ENCODE measurements at regions not wholly inside any gene's neighbourhood (a gene's known extent, or its start where the extent isn't known, plus 50 kb on each side); places are given as distances from the start of the nearest gene placed in this dataset.

DNA sequence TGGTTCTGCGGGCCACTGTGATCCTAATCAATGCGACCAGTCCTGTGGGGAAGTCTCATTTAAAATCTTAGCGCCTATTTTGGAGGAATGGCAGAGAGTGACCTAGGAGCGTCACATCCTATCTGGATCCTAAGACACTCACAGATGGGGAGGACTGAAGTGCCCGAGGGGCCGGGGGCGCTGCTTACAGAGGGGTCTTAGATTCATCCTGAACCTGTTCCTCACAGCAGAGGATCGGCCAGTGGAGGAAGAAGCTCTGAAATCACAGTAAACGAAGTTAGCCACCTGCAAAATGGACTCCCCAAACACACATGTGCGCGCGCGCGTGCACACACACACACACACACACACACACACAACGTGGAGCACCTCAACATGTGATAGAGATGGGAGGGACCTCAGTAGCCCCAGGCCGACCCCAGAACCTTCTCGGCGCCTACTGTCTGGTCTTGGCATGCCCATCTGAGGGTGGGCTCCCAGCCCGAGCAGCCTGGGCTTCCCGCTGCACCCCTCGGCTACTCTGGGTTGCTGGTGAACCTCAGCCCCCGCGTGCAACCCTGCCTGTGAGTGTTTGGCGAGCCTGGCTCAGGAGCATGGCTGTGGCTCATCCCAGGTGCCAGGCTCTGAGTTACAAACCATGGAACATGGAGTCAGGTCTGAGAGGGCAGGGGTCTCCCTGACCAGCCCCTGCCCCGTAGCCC, 613.3 kb downstream of the TBC1D22A start:
- no peak for DNase-seq

DNA sequence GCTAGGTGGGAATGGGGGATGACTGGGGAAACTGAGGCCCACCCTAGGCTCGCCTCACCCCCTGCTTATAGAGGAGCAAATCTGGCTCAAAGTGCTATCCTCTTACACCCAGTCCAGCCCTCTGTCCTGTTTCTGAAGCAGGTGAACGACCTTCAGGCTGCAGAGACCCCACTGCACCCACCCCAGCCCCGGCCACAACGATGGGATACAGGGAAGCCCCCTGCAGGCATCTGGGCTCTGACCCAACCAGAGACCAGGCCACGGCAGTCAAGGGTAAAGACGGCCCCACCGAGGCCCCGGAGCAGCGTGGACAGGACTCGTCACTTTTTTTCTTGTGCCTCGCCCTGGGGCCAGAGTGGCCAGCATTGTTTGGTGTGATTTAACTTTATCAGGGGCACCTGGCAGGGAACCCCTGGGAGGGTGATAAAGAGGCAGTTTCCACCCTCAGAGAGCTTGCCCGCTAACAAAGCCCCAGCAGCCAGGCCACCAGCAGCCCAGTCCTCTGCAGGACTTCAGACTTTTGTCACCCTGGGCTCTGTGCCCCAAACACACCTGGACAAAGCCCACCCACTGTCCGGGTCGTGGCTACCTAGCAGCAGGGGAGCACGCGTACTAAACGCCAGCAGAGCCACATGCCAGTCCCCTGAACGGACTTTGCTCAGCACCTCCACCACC, 612.6 kb downstream of the TBC1D22A start:
- no peak for DNase-seq

DNA sequence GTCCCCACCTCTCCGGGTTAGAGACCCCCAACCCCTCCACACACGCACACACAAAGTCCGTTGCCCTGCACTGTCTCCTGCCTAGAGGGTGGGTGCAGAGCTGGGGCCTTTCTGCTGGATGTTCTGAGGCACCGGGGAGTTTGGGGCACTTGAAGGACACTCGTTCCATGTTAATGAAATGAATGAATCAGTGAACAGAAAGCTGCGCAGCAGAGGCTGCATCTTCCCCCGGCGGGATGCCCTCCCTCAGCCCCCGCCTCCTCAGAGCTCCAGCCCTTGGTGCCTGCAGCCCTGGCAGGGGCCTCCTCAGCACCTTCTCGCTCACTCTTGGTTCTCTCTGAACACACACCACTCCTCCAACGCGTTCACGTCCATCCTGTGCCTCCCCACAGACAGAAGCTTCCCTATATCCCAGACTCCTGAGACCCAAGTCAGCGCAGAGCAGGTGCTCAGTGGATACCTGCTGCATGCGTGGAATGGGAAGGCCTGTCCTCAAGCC, 611.9 kb downstream of the TBC1D22A start:
- DNase-seq = no peak

DNA sequence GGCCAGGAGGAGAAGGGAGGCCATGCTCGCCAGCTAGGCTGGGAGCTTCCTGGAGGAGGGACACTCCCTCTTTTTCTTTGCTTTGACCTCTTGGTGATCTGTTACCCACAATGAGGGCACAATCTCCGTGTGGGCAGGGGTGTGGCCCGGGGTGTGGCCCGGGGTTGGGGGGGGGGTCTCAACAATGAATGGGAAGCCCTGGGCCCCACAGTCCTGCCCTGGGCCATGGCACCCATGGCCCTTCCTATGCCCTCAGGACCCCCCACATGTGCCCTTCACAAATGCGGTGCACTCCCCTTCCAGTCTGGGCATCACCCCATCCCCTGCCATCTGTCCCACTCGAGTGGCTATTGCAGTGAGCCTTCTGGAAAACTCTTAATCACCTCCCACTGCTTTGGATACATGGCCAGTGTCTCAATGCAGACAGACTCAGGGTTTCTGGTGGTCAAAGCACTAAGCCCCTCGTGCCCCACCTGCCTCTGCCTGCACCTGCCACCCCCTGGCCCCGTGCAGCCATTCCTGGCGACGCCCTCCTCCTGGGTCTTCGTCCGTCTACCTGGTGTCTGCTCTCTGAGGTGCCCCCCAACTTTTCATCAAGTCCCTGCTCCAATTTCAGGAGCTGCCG, 611.3 kb downstream of the TBC1D22A start:
- no peak for DNase-seq

DNA sequence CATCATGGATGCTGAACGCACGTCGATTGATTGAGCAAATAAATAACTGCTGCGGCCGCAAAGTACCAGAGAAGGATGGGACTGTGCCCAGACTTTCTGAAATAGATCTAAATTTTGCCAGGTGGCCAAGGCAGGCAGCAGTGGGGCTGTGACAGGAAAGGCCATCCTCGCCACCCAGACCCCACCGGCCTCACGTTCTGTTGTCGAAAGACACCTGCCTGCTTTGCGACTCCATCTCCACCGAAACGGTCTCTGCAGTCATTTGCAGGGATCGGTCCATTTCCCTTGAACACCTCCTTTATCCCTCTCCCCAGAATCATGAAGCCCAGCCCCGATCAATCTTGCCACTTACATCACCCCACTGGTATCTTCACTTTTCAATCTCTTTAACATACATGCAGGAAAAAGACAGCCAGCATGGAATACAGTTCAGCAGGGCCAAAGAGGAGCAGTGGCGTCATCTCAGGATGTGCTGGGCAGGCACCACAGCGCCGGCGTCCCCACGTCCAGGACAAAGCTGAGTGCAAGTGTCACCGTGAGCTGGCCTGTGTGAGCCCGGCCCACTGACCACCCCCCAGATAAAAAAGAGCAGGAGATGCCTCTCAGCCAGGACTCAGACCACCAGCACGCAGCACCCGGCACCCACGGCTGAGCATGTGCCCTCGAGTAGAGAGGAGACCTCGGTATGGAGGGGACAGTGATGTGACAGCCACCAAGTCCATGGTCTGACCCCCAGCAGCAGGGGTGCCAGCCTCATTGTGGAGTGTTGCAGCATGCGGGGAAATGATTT, 610.3 kb downstream of the TBC1D22A start:
- DNase-seq = no peak

DNA sequence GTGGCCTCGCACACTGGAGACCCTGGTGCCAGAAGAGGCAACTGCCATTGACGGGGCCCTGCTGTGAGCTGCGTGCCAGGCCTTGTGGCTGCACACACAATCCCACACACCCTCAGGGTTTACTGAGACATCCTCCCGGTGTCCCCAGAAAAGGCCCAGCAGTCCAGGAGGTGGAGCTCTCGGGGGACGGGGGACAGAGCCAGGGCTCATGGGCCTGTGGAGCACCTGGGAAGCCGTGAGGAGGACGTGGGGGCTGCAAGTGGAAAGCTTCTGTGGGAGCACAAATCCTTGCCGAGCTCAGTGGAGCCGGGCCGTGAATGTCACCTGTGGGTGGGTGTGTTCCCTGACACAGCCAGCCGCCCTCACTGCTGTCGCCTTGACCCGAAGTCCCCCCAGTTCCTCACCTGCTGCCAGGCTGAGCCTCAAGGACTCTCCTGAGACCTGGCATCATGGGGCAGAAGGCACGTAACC, 609.7 kb downstream of the TBC1D22A start:
- DNase-seq = no peak

DNA sequence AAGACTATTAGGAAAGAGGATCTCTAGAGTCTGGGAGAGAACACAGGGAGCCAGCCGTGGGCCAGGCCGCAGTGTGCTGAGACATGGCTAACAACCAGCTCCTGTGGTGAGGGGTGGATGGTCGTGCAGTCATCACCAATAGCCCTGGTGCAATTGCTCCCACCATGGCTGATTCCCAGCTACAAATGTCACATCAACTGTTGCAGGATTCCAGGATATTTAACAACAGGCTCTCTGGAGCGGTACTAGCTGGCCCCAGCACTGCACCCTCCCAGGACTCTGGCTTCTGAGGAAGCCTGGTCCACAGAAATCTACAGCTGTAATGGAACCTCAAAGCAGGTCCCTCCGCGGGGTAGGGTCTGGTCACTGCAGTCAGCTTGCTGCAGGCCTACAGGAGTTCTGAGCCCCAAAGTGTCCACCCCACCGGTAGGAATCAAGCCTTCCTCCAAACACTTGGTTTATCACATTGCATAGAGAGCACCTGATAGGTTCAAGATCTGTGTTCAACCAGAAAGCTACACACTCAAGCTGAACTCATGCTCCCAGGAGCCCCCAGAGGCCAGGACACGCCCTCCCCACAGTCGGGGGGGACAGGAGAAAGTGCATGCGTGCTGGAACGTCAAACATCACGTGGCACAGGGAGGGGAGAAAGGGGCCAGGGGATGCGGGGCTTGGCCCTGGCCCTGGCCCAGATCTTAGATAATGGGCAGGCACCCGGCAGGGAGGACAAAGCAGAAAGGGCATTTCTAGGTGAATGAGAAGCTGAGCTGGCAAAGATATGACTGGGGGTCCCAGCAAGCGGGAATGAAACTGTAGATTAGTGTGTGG, 609.0 kb downstream of the TBC1D22A start:
- no peak for DNase-seq

DNA sequence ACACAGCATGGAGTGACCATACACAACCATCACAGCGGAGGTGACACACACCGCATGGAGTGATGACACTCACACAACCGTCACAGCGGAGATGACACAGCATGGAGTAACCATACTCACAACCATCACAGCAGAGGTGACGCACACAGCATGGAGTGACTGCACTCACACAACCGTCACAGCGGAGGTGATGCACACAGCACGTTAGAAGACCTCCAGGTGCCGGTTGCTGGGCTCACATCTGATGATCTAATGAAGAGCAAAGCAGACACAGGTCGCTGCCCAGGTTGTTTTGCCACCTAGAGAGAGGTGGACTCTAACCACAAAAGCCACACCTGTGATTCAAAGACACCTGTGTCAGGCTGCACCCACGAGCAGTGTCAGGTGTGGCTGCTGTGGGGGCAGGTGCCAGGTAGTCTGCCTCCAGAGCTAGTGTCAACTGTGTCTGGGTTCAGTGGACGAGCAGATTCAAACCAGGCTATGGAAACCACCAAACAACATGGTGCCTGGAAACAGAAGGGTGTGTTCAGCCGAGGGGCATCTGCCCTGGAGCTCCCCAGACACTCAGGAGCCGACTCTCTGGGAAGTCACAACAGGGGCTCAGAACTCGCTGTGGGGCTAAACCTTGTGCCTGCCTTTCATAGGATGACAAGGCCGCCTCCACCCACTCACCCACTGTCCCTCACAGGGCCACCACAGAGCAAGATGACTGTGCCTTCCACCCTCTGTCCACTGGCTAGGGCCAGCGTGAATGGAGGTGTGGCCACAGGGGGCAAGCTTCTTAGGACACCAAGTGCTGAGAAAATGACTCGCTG, 608.2 kb downstream of the TBC1D22A start:
- DNase-seq = no peak

DNA sequence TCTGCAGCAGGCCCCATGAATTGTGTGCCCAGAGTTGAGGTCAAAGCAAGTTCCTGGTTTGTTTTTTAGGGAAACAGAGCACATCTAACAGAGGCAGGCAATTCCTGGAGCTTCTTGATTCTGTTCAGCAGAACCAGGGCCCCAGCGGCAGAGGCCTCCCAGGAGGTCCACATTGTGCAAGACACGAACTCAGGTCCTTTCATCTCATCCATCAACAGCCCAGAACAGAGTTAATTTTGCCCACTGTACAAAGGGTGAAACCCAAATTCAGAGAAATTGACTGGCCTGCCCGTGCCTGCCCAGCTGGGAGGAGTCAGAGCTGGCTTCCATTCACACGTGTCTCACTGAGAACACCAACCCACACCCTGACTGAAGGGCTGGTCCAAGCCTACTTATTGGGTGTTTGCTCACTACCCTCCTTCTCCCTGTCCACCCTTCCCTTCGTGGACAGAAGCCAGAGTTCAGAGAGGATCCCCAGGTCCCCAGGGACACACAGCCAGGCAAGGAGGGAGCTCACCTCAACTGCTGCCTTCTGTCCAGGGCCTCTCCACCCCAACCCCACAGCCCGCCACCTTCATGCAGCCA, 607.1 kb downstream of the TBC1D22A start:
- DNase-seq = no peak

DNA sequence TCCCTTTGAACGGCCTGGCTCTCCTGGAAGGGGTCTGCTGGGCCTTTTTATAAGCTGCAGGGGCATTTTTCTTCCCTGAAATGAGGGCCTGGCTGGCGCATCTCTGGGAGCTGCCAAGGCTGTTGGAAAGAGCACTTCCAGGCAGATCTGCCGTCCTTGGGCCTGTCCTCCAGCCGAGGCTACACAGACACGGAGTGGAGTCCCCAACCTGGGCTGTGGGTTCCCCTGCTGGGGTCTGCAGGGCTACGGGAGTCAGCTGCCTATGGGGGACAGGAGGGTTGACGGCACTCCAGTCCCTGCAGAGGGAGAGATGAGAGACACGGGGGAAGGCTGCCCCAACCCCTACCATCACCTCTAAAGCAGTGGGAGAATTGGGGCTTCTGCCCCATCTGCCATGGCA, 606.6 kb downstream of the TBC1D22A start:
- DNase-seq = no peak

DNA sequence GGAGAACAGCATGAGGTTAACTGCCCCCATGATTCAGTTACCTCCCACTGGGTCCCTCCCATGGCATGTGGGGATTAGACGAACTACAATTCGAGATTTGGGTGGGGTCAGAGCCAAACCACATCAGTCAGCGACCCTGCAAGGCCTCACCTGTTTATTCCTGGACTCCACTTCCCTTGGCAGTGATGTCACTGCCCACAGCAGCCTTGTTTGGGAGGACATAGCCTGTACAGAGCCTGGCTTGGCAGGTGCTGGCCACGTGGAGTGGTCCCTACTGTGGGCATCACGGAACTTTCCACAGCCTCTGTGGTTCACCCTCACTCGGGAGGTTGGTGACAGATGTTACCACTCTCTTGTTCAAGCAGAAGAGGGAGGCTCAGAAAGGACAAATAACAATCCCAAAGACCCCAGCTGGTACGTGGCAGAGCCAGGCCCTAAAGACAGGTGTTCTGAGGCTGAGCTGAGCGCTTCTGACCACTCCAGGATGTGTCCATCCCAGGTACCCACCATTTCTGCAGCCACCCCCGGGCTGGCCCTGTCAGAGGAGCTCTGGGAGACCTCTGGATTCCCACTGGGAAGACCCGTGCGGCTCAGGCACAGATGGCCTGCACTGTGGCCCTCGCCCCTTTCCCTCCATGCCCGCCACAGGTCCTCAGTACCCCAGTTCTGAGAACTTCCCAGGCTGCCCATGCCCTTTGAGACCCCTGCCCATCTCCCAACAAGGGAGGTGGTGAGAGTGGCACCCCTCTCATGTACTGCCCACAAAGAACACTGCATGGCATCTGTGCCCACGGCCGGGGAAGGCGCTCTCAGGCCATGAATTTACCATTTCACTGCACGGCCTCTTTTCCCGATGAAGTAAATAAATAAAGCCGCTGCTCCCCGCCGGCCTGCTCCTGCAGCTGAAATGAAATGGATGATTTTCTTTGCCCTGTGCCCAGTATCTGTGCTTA, 605.8 kb downstream of the TBC1D22A start:
- DNase-seq = no peak

DNA sequence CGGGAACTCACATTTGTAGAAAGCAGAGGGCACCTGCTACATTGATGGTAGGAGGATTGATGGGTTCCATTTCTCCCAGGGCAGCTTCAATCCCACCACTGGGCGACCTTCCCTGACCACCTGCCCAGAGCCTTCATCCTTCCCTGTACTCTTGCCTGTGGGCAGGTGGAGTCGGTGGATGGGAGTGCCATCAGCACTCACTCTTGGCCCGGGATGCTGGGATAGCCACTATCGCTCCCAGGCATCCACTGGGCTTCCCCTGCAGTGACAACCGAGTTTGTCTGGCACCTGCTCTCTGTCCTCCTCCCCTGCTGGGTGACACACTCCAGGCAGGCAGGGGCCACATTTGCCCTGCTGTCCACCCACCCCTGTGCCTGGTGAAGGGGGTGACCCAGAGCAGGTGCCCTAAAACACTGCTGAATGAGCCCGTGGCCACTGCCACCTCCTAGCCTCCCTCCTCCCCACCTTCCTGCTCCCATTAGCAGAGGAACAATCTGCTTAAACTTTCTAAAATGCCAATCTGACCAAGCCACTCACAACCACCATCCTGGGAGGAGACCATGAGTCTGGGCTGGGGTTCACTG, 604.7 kb downstream of the TBC1D22A start:
- DNase-seq = no peak

DNA sequence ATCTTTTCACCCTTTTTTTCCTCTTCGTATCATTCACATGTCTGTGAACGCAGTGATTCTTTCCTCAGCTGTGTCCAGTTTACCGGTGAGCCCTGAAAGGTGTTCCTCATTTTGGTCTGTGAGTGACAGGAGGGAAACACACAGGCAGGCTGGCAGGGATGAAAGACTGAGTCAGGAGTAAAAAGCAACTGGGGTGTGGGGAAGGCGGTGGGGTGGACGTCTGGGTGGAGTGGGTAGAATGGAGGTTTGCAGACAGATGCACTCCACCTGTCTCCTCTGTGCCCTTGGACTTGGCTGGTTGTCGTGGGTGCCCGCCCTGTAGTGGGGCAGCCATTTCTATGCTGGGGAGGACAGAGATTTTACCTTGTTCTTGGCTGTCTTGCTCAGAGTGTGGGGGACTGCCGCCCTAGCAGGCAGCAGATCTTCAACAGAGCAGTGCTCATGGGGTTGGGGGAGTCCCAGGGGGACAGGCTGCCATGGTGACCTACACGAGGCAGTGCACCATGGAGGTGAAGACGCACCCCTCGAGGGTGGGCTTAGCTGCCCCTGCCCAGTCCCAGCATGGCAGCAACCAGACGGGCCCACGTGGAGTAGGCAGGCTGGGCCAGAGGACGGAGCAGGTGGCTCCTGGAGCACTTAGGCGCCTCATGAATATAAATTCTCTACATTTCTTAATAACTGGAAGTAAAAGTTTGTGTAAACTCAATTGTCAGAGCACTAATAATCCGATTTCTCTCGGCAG, 603.7 kb downstream of the TBC1D22A start:
- no peak for DNase-seq

DNA sequence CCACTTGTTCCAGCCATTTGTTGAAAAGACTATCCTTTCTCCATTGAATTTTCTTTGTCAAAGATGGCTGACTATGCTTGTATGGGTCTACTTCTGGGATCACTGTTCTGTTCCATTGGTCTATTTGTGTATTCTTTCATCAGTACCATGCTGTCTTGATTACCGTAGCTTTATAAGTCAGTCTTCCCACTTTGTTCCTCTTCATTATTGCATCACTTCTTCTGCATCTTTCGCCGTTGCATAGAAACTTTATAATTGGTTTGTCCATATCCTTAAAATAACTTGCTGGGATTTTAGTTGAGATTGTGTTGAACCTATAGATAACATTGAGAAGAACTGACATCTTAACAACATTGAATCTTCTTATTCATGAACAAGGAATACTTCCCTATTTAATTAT, 598.8 kb downstream of the TBC1D22A start:
- DNase-seq = no peak

DNA sequence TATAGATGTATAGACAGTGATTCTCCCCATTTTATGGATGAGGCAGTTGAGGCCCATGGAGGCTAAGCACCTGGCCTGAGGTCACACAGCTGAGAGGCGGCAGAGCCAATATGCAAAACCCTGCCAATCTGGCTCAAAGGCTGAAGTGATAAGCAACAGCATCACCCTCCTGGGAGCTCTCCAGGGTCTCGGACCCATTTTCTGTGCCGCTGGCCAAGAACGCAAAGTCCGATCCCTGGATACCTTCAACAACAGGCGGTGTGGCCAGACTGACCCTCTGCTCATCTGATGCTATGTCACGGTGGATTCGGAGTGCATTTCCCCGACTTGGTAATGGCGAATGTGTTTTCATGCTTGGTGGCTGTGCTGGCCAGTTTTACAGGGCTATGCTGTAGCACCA, 595.0 kb downstream of the TBC1D22A start:
- no peak for DNase-seq

DNA sequence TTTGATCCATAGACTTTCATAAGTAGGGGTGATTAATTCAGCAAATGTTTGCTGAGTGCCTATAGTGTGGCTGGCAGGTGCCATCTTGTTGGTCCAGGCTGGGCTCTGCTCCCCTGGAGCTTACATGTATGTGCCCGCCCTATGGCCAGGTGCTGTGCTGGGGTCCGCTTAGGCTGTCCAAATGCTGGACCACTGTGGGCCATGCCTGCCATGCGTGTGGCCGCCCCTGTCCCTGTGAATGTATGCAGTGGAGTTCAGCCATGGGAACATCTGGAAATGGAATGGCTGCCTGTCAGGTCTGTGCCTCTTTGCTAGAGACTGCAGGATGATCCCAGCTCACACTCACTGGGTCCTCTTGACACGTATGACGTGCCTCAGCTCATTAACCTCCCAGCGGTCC, 594.6 kb downstream of the TBC1D22A start:
- no peak for DNase-seq

DNA sequence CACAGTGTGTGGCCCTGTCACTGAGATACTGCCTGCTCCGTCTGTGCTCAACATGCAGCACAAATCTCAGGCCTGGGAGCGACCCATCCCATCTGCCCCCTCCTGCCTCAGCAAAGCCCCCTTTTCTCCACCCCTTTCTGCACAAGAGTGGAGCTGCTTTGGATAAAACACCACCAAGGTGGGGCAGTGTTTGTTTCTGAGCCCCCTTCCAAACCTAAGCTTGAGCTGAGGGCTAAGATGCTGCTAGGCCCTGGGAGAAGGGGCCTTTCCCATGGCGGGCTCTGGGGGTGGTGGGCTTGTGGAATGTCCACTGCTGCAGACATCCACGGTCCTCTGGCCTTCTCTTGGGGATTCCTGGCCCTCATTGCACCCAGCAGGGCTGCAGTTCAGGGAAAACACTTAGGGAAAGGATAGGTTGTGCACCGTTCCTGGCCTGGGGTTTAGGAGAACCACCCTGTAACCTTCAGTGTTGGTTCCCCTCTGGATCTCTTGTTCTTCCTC, 594.1 kb downstream of the TBC1D22A start:
- DNase-seq = no peak
